HG02885 (cell line): ENCODE measurements at regions not wholly inside any gene's neighbourhood (a gene's known extent, or its start where the extent isn't known, plus 50 kb on each side); places are given as distances from the start of the nearest gene placed in this dataset.
"Not testable (repeated sequence)": the region's sequence is repeated elsewhere in the genome, so short reads cannot be mapped to it uniquely, and the experiment has no call there.

ENCODE experiments used
- ATAC-seq: cut with Tn5 transposase; IDR thresholded peaks from one replicate; pipeline ENCODE4 v1.9.1; 2021; ENCODE audit warnings: mild to moderate bottlenecking; ENCODE audit not compliant: unreplicated experiment, poor library complexity

DNA sequence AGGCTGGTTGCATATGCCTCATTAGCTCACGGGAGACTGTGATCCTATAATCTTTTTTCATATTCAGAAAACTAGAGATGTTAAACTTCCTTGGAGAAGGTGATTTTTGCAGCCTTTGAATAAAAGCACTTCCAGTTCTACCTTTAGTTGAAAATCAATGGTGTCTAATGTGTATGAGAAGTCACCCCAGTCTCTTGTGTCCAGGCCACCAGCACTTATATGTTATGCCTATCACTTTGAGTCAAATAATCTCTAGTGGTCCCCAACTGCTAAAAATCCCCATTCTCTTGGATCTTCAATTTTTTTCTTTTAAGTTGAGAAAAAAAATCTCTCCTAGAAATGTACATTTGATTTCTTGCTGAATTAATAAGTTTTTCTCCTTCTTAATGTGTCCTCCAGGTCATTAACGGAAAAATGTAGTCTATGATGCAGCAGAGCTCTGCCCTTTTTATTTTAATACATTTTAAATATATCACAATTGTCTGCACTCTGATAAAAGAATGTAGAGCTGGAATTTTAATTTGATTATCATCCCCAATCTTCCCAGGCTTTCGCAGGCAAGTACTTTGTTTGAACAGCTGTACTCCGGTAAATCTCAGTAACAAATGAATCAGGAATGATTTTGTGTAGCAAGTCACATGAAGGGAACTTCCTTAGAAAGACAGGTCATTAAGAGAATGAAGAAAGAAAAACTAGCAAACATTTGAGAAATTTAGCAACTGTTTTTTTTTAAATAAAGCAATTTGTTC is 147.0 kb downstream of the SOX4 start:
- ATAC-seq, result no peak

DNA sequence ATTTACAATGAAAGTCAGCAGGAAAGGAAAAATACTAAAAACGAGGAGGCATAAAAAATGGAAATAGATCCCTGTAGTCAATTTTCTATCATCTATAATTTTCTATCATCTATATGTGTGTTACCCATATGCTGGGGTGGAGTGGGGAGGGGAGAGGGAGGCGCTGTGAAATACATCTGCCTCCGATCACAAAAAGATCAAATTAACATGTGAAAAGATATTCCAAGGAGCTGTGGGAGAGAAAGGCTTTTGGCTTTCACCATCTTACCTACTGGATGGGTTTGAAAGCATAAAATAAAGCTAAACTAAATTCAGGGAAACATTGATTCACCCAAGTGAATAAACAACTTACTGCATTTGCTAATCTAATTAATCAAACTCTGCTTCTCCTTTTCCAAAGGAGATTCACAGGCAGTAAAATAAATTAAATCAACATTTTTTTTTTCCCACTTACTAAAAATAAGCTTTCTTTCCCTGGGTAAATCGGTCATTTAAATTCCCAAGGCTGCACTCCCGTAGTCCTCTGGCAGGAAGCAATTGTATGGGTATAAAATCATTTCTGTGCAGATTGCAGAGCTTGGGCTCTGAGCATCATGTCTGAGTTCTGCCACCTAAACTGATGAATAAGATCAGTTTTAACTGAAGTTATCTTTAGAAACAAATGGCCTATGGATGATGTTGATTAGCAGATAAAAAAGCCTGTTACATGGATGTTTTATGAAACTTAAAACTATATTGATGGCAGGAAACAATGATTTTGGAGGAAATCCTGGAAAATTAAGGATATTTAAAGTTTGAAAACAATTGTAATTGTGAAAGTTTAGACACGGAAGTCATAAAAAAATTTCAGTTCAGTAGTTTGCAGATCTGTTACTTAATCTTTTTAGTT is 147.9 kb downstream of the SOX4 start:
- ATAC-seq, result no peak

- ATAC-seq, result no peak
These were observed 148.7 kb downstream of the SOX4 start for GRCh38 chr6:21742238-21742660.

DNA sequence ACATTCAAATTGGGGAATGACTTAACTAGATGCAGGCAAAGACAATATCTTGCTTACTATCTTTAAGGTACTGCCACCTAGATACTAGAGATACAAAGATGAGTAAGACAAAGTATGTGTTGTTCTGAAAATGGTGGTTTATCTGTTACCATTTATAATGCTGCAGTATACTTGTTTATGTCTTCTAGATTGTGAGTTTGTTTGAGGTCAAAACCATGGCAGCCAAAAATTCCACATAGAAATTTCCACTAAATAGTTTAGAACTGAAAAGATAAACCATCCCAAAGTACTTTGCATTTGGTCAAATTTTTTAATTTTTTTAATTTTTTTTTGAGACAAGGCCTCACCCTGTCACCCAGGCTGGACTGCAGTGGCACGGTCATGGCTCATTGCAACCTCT is 150.8 kb downstream of the SOX4 start:
- ATAC-seq, result no peak

DNA sequence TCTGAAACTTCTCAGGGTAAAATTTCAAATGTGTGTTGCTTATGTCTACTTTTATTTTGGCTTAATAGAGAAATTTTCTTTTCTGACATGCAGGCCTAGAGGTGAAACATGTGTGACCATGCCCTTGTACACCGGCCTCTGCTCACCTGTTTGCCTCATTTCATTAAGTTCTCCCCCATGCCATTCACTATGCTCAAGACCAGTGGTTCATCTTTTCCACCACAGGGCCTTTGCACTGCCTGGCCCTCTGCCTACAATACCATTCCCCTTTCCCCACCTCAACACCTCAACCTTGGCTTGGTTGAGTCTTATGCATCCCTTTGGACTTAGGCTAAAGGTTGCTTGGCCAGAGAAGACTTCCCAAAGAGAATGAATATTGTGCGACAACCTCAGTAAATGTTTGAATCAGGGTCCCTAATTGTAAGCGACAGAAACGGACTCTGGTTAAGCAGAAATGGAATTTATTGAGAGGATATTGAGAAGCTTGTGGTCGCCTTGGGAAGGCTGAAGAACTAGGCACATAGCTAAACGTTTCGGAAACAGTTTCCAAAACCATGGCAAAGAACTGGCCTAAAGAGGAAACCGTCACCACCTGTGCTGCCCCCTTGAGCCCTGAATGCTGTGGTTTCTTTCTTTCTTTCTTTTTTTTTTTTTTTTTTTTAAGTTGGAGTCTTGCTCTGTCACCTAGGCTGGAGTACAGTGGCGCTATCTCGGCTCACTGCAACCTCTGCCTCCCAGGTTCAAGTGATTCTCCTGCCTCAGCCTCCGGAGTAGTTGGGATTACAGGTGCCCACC is 152.2 kb downstream of the SOX4 start:
- no peak for ATAC-seq

GRCh38 chr6:21747441-21747840 is 153.9 kb downstream of the SOX4 start:
- no peak for ATAC-seq

DNA sequence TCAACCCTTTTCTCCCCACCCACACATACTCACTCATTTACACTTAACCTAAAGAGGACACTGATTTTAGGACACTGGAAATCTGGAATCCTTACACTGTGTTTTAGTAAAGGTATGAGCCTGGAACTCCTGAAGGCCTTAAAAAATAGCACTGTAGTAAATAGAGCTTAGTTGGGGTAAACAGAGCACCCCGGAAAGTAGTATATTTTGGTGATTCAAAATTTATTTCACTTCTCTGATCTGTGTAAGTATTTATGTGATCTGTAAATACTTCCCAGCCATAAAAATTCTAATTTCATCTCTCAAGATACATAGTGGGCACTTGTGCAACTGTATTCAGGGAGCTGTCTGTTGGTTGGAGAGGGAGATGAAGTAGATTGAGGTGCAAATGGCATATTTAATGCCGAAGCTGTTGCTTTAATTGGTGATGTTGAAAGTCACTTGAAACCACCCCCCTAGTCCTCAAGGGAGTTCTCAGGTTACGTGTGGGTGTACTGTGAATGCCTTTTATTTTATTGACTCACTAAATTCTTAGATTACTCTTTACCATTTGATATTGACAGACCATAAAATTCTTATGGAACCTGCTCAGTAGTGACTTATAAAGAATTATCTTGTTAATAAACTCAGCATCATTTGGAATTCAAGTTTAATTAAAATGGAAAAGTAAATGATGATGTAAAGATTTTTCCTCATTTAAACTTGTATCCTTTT is 154.9 kb downstream of the SOX4 start:
- ATAC-seq, result peak; percentile 53

- no peak for ATAC-seq
These were observed 156.2 kb downstream of the SOX4 start for GRCh38 chr6:21749754-21750153.

DNA sequence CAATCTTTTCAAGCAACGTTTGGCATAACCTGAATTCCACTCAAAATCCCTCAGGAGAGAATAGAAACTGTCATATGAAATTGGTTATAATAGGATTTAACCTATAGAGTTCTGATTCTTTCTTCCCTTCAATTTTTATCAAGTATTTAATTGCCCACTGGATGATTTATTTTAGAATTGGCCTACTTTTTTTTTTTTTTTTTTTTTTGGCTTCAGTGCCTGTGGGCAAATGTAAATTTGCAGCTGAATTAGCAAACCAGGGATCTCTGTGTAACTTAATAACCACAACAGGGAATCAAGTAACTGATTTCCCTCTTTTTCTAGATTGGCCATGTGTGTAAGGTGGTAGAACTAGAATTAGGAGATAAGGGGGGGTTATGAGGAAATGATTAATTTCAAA is 157.0 kb downstream of the SOX4 start:
- ATAC-seq, result no peak

GRCh38 chr6:21751608-21752007 is 158.1 kb downstream of the SOX4 start:
- no peak for ATAC-seq

DNA sequence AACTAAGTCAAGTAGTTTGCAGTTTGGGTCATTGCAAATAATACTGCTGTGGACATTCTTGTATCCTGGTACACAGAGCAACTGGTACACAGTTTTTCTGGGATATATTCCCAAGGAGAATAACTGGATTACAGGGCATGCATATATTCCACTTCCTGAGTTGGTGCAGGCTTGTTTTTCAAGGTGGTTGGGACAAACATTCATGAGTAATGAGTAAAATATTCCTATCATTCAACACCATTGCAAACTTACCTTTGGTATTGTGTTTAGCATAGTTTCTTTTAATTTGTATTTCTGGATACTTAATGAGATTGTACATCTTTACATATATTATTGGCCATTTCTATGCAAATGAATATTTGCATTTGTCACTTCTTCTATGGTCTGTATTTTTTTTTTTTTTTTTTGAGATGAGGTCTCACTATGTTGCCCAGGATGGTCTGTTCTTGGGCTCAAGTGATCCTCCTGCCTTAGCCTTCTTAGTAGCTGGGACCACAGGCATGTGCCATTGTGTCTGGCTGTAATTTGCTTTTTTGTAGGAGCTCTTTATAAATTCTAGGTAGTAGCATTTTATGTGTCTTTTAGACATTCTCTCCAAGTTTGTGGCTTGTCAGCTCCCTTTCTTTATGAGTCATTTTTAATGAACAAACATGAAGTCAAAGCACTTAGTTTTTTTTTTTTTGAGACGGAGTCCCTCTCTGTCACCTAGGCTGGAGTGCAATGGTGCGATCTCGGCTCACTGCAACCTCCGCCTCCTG is 158.7 kb downstream of the SOX4 start:
- no peak for ATAC-seq

GRCh38 chr6:21753241-21754108 is 159.9 kb downstream of the SOX4 start:
- ATAC-seq, result no peak

- ATAC-seq, result no peak
These were observed 161.3 kb downstream of the SOX4 start for GRCh38 chr6:21754891-21755290.

GRCh38 chr6:21756487-21756886 is 162.9 kb downstream of the SOX4 start:
- ATAC-seq, result no peak

DNA sequence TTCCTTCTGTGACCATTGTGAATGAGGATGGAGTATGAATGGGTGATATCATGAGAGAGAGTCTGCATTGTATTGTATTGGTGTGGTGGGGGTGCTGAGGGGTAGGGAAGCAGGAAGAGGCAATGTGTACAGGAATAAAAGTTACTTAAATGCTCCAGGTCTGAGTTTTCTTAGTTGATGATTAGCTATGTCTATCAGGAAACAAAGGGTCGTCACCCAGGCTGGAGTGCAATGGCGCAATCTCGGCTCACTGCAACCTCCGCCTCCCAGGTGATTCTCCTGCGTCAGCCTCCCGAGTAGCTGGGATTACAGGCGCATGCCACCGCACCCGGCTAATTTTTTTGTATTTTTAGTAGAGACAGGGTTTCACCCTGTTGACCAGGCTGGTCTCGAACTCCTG is 163.8 kb downstream of the SOX4 start:
- ATAC-seq, result not testable (repeated sequence)

- no peak for ATAC-seq
These were observed 166.2 kb downstream of the SOX4 start for GRCh38 chr6:21759721-21760120.

DNA sequence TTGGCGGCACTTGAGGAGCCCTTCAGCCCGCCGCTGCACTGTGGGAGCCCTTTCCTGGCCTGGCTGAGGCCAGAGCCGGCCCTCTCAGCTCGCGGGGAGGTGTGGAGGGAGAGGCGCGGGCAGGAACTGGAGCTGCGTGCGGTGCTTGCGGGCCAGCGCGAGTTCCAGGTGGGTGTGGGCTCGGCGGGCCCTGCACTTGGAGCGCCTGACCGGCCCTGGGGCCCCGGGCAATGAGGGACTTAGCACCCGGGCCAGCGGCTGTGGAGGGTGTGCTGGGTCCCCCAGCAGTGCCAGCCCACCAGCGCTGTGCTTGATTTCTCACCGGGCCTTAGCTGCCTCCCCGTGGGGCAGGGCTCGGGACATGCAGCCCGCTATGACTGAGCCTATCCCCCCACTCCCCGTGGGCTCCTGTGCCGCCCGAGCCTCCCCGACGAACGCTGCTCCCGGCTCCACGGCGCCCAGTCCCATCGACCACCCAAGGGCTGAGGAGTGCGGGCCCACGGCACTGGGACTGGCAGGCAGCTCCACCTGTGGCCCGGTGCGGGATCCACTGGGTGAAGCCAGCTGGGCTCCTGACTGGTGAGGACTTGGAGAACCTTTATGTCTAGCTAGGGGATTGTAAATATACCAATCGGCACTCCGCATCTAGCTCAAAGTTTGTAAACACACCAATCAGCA is 167.6 kb downstream of the SOX4 start:
- not testable (repeated sequence) for ATAC-seq

DNA sequence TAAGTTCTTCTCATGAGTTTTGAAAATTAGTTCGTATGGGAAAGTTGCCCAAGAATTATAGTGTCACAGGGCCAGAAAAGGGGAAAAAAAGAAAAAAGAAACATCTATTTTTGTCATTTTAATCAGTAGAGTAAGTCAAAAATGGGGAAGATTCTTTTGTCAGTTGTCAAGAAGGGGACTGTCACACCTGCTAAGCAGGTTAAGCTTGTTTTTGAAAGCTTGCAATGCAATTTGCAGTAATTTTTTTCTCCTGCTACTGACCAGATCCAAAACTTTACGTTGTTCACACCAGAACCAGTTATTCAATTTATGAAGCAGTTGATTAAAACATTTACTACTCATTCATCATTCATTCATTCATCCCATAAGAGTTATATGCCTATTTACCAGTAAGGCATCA is 171.4 kb downstream of the SOX4 start:
- no peak for ATAC-seq
